Liver (tissue), 8 donors: ENCODE measurements at regions not wholly inside any gene's neighbourhood (a gene's known extent, or its start where the extent isn't known, plus 50 kb on each side); places are given as distances from the start of the nearest gene placed in this dataset.

ENCODE experiments used
- DNase-seq: peaks from one replicate; pipeline ENCODE4 v3.0.0-alpha.2; 2017; ENCODE audit warnings: low spot score
- H3K27ac ChIP-seq, 2 donors: one replicate each; pipeline ENCODE4 v1.7.0; 2013; ENCODE audit warnings: inconsistent platforms in 2 of 2, low read length in 2 of 2, control low read depth in 1 of 2, low read depth in 1 of 2, mild to moderate bottlenecking in 1 of 2
- H3K27me3 ChIP-seq, 4 donors: one replicate each; pipeline versions ENCODE4 v1.6.1 to v1.7.0; 2013; ENCODE audit warnings: low read length in 3 of 4, inconsistent platforms in 1 of 4, mild to moderate bottlenecking in 1 of 4, moderate library complexity in 1 of 4; ENCODE audit not compliant: control insufficient read depth in 4 of 4, insufficient read depth in 4 of 4
- H3K36me3 ChIP-seq, 4 donors: one replicate each; pipeline versions ENCODE4 v1.6.1 to v1.7.0; 2013; ENCODE audit warnings: low read length in 3 of 4, mild to moderate bottlenecking in 3 of 4, low read depth in 1 of 4, moderate library complexity in 1 of 4; ENCODE audit not compliant: control insufficient read depth in 4 of 4, insufficient read depth in 3 of 4
- H3K4me1 ChIP-seq, 4 donors: one replicate each; pipeline versions ENCODE4 v1.6.1 to v1.7.0; 2013; ENCODE audit warnings: low read length in 3 of 4, mild to moderate bottlenecking in 3 of 4, moderate library complexity in 1 of 4; ENCODE audit not compliant: control insufficient read depth in 4 of 4, insufficient read depth in 4 of 4
- H3K4me3 ChIP-seq, 3 donors: one replicate each; pipeline versions ENCODE4 v1.6.1 to v1.7.0; 2013; ENCODE audit warnings: low read length in 3 of 3, control low read depth in 1 of 3, low read depth in 1 of 3, mild to moderate bottlenecking in 1 of 3
- H3K9ac ChIP-seq, 2 donors: one replicate each; pipeline ENCODE4 v1.7.0; 2013; ENCODE audit warnings: low read length in 2 of 2, mild to moderate bottlenecking in 2 of 2, moderate library complexity in 2 of 2, control low read depth in 1 of 2, low read depth in 1 of 2
- H3K9me3 ChIP-seq, 4 donors: one replicate each; pipeline versions ENCODE4 v1.6.1 to v1.7.0; 2013; ENCODE audit warnings: low read length in 3 of 4; ENCODE audit not compliant: control insufficient read depth in 4 of 4
- ATF3 ChIP-seq: IDR thresholded peaks from 2 replicates; pipeline ENCODE4 v1.6.1; 2016; ENCODE audit warnings: antibody characterized with exemption
- FOXA1 ChIP-seq: IDR thresholded peaks from 2 replicates; pipeline ENCODE4 v1.6.1; 2016; ENCODE audit warnings: antibody characterized with exemption
- FOXA2 ChIP-seq: IDR thresholded peaks from 2 replicates; pipeline ENCODE4 v1.6.1; 2016; ENCODE audit warnings: antibody characterized with exemption
- HNF4A ChIP-seq, 2 donors: conservative IDR thresholded peaks; 2 replicates each; pipeline ENCODE4 v1.6.1; 2016; ENCODE audit warnings: antibody characterized with exemption in 2 of 2, mild to moderate bottlenecking in 2 of 2
- HNF4G ChIP-seq: IDR thresholded peaks from 2 replicates; pipeline ENCODE4 v1.6.1; 2016; ENCODE audit warnings: antibody characterized with exemption
- JUND ChIP-seq, 2 donors: IDR thresholded peaks; 2 replicates each; pipeline ENCODE4 v1.6.1; 2016; ENCODE audit warnings: antibody characterized with exemption in 2 of 2
- MAX ChIP-seq: IDR thresholded peaks from 2 replicates; pipeline ENCODE4 v1.6.1; 2016; ENCODE audit warnings: antibody characterized with exemption
- NR2F2 ChIP-seq: IDR thresholded peaks from 2 replicates; pipeline ENCODE4 v1.6.1; 2016; ENCODE audit warnings: antibody characterized with exemption
- RAD21 ChIP-seq, 2 donors: IDR thresholded peaks; 2 replicates each; pipeline ENCODE4 v1.6.1; 2016; ENCODE audit warnings: antibody characterized with exemption in 2 of 2, mild to moderate bottlenecking in 2 of 2
- RXRA ChIP-seq, 2 donors: IDR thresholded peaks; 2 replicates each; pipeline ENCODE4 v1.6.1; 2017 to 2018; ENCODE audit warnings: antibody characterized with exemption in 2 of 2, mild to moderate bottlenecking in 1 of 2
- SP1 ChIP-seq: IDR thresholded peaks from 2 replicates; pipeline ENCODE4 v1.6.1; 2018; ENCODE audit warnings: antibody characterized with exemption, mild to moderate bottlenecking
- TAF1 ChIP-seq: conservative IDR thresholded peaks from 2 replicates; pipeline ENCODE4 v1.6.1; 2016; ENCODE audit warnings: antibody characterized with exemption, mild to moderate bottlenecking
- ZBTB33 ChIP-seq: IDR thresholded peaks from 2 replicates; pipeline ENCODE4 v1.6.1; 2016; ENCODE audit warnings: antibody characterized with exemption
- WGBS: extraction: QIAGEN DNeasy Blood & Tissue Kit; methylation state at CpG from one replicate; pipeline ENCODE4 v1.1.7; 2013; 5-methylcytosine and 5-hydroxymethylcytosine counted together
- TF ChIP-seq, protein P1 (sequence below): fragments of 150-350 bp; IDR thresholded peaks from 2 replicates; pipeline ENCODE4 v1.5.1; 2017; ENCODE audit warnings: improper control_type of control experiment, low read depth, low read length; ENCODE audit not compliant: missing input control
- donor health status: healthy.
- donor health status: healthy.
- donor health status: healthy.
- donor health status: healthy.
- donor health status: healthy.

DNA sequence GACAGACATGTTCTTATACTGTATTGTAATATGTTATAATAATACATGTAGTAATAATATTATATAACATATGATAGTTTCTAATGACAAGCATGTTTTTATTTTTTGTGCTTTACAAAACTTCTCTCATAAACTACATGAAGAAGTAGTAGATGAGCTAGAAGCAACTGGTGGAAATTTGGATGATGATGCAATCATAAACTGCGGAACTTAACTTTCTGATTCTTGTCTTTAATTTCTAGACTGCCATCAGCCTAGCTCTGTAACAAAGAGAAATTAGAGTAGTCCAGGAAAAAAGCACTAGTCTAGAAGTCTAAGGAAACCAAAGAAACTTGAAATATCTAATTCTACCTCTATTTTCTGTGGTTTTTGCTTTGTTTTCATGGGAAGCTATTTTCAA lies 71.0 kb upstream of the SPATS2L start:
- no peak overlapping the region for H3K9ac ChIP-seq
- no peak for DNase-seq
- no peaks in the 10 kb centered on the region for H3K36me3 ChIP-seq
- TF ChIP-seq ZBTB33: no peak
- no peak for TF ChIP-seq RXRA (IDR thresholded peaks at IDR 0.05)
- TF ChIP-seq, protein P1, sequence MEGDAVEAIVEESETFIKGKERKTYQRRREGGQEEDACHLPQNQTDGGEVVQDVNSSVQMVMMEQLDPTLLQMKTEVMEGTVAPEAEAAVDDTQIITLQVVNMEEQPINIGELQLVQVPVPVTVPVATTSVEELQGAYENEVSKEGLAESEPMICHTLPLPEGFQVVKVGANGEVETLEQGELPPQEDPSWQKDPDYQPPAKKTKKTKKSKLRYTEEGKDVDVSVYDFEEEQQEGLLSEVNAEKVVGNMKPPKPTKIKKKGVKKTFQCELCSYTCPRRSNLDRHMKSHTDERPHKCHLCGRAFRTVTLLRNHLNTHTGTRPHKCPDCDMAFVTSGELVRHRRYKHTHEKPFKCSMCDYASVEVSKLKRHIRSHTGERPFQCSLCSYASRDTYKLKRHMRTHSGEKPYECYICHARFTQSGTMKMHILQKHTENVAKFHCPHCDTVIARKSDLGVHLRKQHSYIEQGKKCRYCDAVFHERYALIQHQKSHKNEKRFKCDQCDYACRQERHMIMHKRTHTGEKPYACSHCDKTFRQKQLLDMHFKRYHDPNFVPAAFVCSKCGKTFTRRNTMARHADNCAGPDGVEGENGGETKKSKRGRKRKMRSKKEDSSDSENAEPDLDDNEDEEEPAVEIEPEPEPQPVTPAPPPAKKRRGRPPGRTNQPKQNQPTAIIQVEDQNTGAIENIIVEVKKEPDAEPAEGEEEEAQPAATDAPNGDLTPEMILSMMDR: no peak
- no peak overlapping the region for H3K27ac ChIP-seq
- no peak overlapping the region for H3K4me3 ChIP-seq
- H3K9me3 ChIP-seq: no peaks in the 10 kb centered on the region
- H3K4me1 ChIP-seq: peaks cover 0 to 8% (median 4%) of the 10 kb centered on the region in 4 donors
- H3K27me3 ChIP-seq: no peaks in the 10 kb centered on the region
- 99% methylated on average over 1 of the region's 1 CpG for WGBS

DNA sequence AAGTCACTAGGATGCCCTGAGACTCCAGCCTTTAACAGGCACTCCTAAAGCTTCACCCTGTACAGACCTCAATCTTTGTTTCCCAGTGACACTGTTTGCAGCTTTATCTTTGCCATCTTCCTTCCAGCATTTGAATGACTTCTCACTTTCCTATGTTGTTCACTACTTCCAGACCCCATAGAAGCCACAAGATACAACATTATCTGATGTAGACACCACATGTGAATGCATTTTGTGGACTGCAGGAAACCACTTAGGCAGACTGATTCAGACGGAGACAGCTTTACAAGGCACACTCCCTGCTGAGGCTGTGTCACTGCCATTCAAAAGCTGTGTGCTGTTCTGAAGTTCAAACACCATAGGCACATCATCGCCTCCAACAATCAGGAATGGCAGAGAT lies 67.3 kb upstream of the SPATS2L start:
- Histone ChIP-seq H3K4me3 (no peak overlapping the region), H3K36me3 (no peaks in the 10 kb centered on the region), H3K9me3 (no peaks in the 10 kb centered on the region), H3K4me1 (no peaks in the 10 kb centered on the region), H3K9ac (no peak overlapping the region), H3K27me3 (no peaks in the 10 kb centered on the region), H3K27ac (no peak overlapping the region)
- DNase-seq: no peak
- WGBS: 73% methylated on average over 2 of the region's 2 CpGs
- TF ChIP-seq HNF4G (no peak), MAX (no peak), TAF1 (no peak), ZBTB33 (no peak), RXRA (IDR thresholded peaks at IDR 0.05) (no peak), RAD21 (IDR thresholded peaks at IDR 0.05) (no peak), NR2F2 (no peak), ATF3 (no peak), FOXA2 (no peak), FOXA1 (no peak), JUND (IDR thresholded peaks at IDR 0.05) (no peak), SP1 (no peak), HNF4A (conservative IDR thresholded peaks at IDR 0.05) (no peak)
